ENCODE measurements at regions not wholly inside any gene's neighbourhood (a gene's known extent, or its start where the extent isn't known, plus 50 kb on each side); places are given as distances from the start of the nearest gene placed in this dataset.

DNA sequence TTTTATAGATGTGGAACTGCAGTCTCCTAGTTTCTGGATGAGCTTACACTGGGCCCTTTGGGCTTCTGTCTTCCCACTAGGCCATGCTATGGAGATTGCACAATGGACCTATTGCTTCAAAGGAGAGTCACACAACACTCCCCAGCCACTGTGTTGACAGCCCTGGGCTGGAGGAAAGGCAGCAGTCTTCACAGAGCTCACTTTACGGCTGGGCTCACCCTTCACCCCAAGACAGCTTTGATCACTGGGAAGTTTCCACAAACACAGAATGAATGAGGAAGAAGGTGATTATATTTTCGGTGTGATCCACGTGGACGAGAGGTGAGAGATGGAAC is 92.7 kb upstream of the GDF10 start:
- TF ChIP-seq, protein P1, sequence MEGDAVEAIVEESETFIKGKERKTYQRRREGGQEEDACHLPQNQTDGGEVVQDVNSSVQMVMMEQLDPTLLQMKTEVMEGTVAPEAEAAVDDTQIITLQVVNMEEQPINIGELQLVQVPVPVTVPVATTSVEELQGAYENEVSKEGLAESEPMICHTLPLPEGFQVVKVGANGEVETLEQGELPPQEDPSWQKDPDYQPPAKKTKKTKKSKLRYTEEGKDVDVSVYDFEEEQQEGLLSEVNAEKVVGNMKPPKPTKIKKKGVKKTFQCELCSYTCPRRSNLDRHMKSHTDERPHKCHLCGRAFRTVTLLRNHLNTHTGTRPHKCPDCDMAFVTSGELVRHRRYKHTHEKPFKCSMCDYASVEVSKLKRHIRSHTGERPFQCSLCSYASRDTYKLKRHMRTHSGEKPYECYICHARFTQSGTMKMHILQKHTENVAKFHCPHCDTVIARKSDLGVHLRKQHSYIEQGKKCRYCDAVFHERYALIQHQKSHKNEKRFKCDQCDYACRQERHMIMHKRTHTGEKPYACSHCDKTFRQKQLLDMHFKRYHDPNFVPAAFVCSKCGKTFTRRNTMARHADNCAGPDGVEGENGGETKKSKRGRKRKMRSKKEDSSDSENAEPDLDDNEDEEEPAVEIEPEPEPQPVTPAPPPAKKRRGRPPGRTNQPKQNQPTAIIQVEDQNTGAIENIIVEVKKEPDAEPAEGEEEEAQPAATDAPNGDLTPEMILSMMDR (IDR thresholded peaks at IDR 0.05), result no peak
- H3K36me3 ChIP-seq (replicated peaks in 1 of 2; ENCODE audit: control insufficient read depth in 1 of 2, insufficient read depth in 2 of 2, low read length in 2 of 2), result no peaks in the 10 kb centered on the region
- H3K9me3 ChIP-seq (replicated peaks in 1 of 2; ENCODE audit: control insufficient read depth in 1 of 2, insufficient read depth in 1 of 2, low read length in 2 of 2), result peaks cover 0 to 4% of the 10 kb centered on the region in 2 donors
- H3K79me2 ChIP-seq (ENCODE audit: insufficient read depth, low read length), result no peaks in the 10 kb centered on the region
- H3K9ac ChIP-seq (ENCODE audit: insufficient read depth, low read length, poor library complexity, severe bottlenecking), result no peak overlapping the region
- H4K20me1 ChIP-seq (ENCODE audit: insufficient read depth, low read length), result no peaks in the 10 kb centered on the region
- intact Hi-C loops (cut with micrococcal nuclease), result no loop called here
- Mint-ChIP-seq H3K4me3 (no peak overlapping the region), H3K27ac (peak overlapping the region in 1 of 7 donors; percentile 5), H3K36me3 (no peaks in the 10 kb centered on the region), H3K9me3 (peaks cover 4 to 12% (median 7%) of the 10 kb centered on the region in 7 donors), H3K27me3 (ENCODE audit: low read depth in 3 of 3) (peaks cover 0 to 3% (median 0%) of the 10 kb centered on the region in 3 donors), H3K4me1 (peaks cover 8% of the 10 kb centered on the region)
- no peak overlapping the region for H3K4me3 ChIP-seq (replicated peaks in 1 of 3; ENCODE audit: low read depth in 2 of 3, low read length in 3 of 3)
- peak; percentile 41 to 51 (median 41) for DNase-seq
- no peak overlapping the region for H2AFZ ChIP-seq (ENCODE audit: insufficient read depth, low read depth, low read length, poor library complexity, severe bottlenecking)
- H3K27ac ChIP-seq (ENCODE audit: low read depth in 1 of 2, low read length in 2 of 2), result no peak overlapping the region
- no peak overlapping the region for H3K4me2 ChIP-seq (replicated peaks; ENCODE audit: extremely low read depth, low read length, poor library complexity, severe bottlenecking)
- H3K27me3 ChIP-seq (ENCODE audit: control insufficient read depth in 2 of 2, insufficient read depth in 2 of 2, low read length in 2 of 2), result no peaks in the 10 kb centered on the region
- WGBS (ENCODE audit: insufficient coverage), result no CpG with 5 or more reads among the region's 4 CpGs
- H3K4me1 ChIP-seq (ENCODE audit: control insufficient read depth in 1 of 2, insufficient read depth in 2 of 2, low read length in 2 of 2), result peaks cover 0 to 4% of the 10 kb centered on the region in 2 donors

DNA sequence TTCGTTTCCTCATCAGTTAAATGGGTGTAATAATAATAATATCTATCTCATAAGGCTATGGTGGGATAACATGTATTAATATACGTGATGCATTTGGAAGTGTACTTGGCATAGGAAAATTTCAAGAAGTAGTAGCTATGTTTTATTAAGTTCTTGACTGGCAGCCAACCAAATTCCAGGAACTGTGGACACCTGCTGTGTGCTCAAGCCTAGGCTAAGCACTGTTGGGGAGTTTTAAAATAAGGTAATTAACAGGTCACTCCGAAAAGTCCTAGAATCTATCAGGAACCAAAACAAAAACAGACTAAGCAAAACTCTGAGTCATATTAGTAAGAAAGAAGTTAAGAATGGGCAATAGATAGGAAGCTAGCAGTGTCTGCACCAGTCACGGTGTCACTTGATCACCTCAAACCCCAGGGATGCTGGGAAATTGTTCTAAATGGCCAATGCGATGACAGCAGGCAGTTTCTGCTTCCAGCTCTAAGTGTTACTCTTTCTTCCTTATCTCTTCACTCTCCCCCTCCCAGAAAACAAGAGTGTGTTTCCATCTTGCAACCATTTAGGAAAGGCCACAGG is 92.0 kb upstream of the GDF10 start:
- no peaks in the 10 kb centered on the region for H3K36me3 Mint-ChIP-seq
- WGBS (ENCODE audit: insufficient coverage), result 100% methylated on average over 1 of the region's 5 CpGs
- Histone ChIP-seq H3K27ac (ENCODE audit: low read depth in 1 of 2, low read length in 2 of 2) (no peak overlapping the region), H3K4me3 (replicated peaks in 1 of 3; ENCODE audit: low read depth in 2 of 3, low read length in 3 of 3) (no peak overlapping the region), H3K4me2 (replicated peaks; ENCODE audit: extremely low read depth, low read length, poor library complexity, severe bottlenecking) (no peak overlapping the region), H3K36me3 (replicated peaks in 1 of 2; ENCODE audit: control insufficient read depth in 1 of 2, insufficient read depth in 2 of 2, low read length in 2 of 2) (no peaks in the 10 kb centered on the region), H3K9ac (ENCODE audit: insufficient read depth, low read length, poor library complexity, severe bottlenecking) (no peak overlapping the region), H3K4me1 (ENCODE audit: control insufficient read depth in 1 of 2, insufficient read depth in 2 of 2, low read length in 2 of 2) (peaks cover 0 to 4% of the 10 kb centered on the region in 2 donors), H2AFZ (ENCODE audit: insufficient read depth, low read depth, low read length, poor library complexity, severe bottlenecking) (no peak overlapping the region), H4K20me1 (ENCODE audit: insufficient read depth, low read length) (no peaks in the 10 kb centered on the region), H3K27me3 (ENCODE audit: control insufficient read depth in 2 of 2, insufficient read depth in 2 of 2, low read length in 2 of 2) (no peaks in the 10 kb centered on the region), H3K9me3 (replicated peaks in 1 of 2; ENCODE audit: control insufficient read depth in 1 of 2, insufficient read depth in 1 of 2, low read length in 2 of 2) (peaks cover 0 to 10% of the 10 kb centered on the region in 2 donors), H3K79me2 (ENCODE audit: insufficient read depth, low read length) (no peaks in the 10 kb centered on the region)
- no peak for DNase-seq
- no peak overlapping the region for H3K4me3 Mint-ChIP-seq
- H3K27me3 Mint-ChIP-seq (ENCODE audit: low read depth in 3 of 3), result peaks cover 0 to 3% (median under 1%) of the 10 kb centered on the region in 3 donors
- H3K4me1 Mint-ChIP-seq, result peaks cover 8% of the 10 kb centered on the region
- peaks cover 7 to 15% (median 11%) of the 10 kb centered on the region in 7 donors for H3K9me3 Mint-ChIP-seq
- intact Hi-C loops (cut with micrococcal nuclease), result no loop called here
- no peak overlapping the region for H3K27ac Mint-ChIP-seq
- TF ChIP-seq, protein P1 (IDR thresholded peaks at IDR 0.05), result no peak
